ENCODE measurements at regions not wholly inside any gene's neighbourhood (a gene's known extent, or its start where the extent isn't known, plus 50 kb on each side); places are given as distances from the start of the nearest gene placed in this dataset.

- CTCF ChIA-PET: interaction anchor here (0.5 kb wide), 1 partner anchor 182 kb away, joined by 4 read pairs; no protein-coding TSS in a partner anchor
- no peak for TF ChIP-seq LEF1 (IDR thresholded peaks at IDR 0.05; ENCODE audit: borderline replicate concordance)
- no peak for TF ChIP-seq FOXM1 (IDR thresholded peaks at IDR 0.05; ENCODE audit: borderline replicate concordance)
- TF ChIP-seq TARDBP (IDR thresholded peaks at IDR 0.05): no peak
- TF ChIP-seq HDGF (IDR thresholded peaks at IDR 0.05; ENCODE audit: borderline replicate concordance): no peak
- TF ChIP-seq CTBP1 (IDR thresholded peaks at IDR 0.05; ENCODE audit: borderline replicate concordance): no peak
- TF ChIP-seq L3MBTL2 (conservative IDR thresholded peaks at IDR 0.05): no peak
- TF ChIP-seq SP1 (IDR thresholded peaks at IDR 0.05): no peak
- no peak for TF ChIP-seq PKNOX1 (IDR thresholded peaks at IDR 0.05)
- TF ChIP-seq ELF4 (IDR thresholded peaks at IDR 0.05): no peak
- TF ChIP-seq SUZ12 (IDR thresholded peaks at IDR 0.05): no peak
- no peak for TF ChIP-seq ARNT (IDR thresholded peaks at IDR 0.05)
- no peak for TF ChIP-seq BHLHE40 (IDR thresholded peaks at IDR 0.05; ENCODE audit: borderline replicate concordance)
- TF ChIP-seq FOXK2 (IDR thresholded peaks at IDR 0.05): no peak
- TF ChIP-seq FOXA1 (IDR thresholded peaks at IDR 0.05): no peak
- no peak for TF ChIP-seq NFRKB (IDR thresholded peaks at IDR 0.05)
- no peak for TF ChIP-seq ZNF384 (IDR thresholded peaks at IDR 0.05)
- POLR2A ChIA-PET: no interaction called here
- no peak for DNase-seq (ENCODE audit: extremely low spot score)
Measured at GRCh38 chr13:75936791-75937190, 300.7 kb downstream of the LMO7 start.

GRCh38 chr13:75935805-75936204 is 299.7 kb downstream of the LMO7 start:
- POLR2A ChIA-PET: no interaction called here
- no peak for TF ChIP-seq HDGF (IDR thresholded peaks at IDR 0.05; ENCODE audit: borderline replicate concordance)
- no peak for TF ChIP-seq FOXA1 (IDR thresholded peaks at IDR 0.05)
- no peak for DNase-seq (ENCODE audit: extremely low spot score)
- CTCF ChIA-PET: no interaction called here

GRCh38 chr13:75934889-75935288 is 298.8 kb downstream of the LMO7 start:
- ChIA-PET CTCF (interaction anchor here (2.7 kb wide), 1 partner anchor 58 kb away, joined by 6 read pairs; no protein-coding TSS in a partner anchor), POLR2A (no interaction called here)
- TF ChIP-seq SUZ12 (IDR thresholded peaks at IDR 0.05) (no peak), PKNOX1 (IDR thresholded peaks at IDR 0.05) (no peak), ZNF384 (IDR thresholded peaks at IDR 0.05) (no peak), FOXK2 (IDR thresholded peaks at IDR 0.05) (no peak), TARDBP (IDR thresholded peaks at IDR 0.05) (no peak), HDGF (IDR thresholded peaks at IDR 0.05; ENCODE audit: borderline replicate concordance) (no peak), L3MBTL2 (conservative IDR thresholded peaks at IDR 0.05) (no peak), ARNT (IDR thresholded peaks at IDR 0.05) (no peak), FOXA1 (IDR thresholded peaks at IDR 0.05) (no peak), LEF1 (IDR thresholded peaks at IDR 0.05; ENCODE audit: borderline replicate concordance) (no peak), ELF4 (IDR thresholded peaks at IDR 0.05) (no peak), FOXM1 (IDR thresholded peaks at IDR 0.05; ENCODE audit: borderline replicate concordance) (no peak), BHLHE40 (IDR thresholded peaks at IDR 0.05; ENCODE audit: borderline replicate concordance) (no peak), SP1 (IDR thresholded peaks at IDR 0.05) (no peak), NFRKB (IDR thresholded peaks at IDR 0.05) (no peak), CTBP1 (IDR thresholded peaks at IDR 0.05; ENCODE audit: borderline replicate concordance) (no peak)
- no peak for DNase-seq (ENCODE audit: extremely low spot score)

GRCh38 chr13:75932636-75933035 is 296.5 kb downstream of the LMO7 start:
- ChIA-PET CTCF (no interaction called here), POLR2A (no interaction called here)
- DNase-seq (ENCODE audit: extremely low spot score): no peak
- TF ChIP-seq ZNF384 (IDR thresholded peaks at IDR 0.05): no peak
- no peak for TF ChIP-seq SP1 (IDR thresholded peaks at IDR 0.05)
- no peak for TF ChIP-seq SUZ12 (IDR thresholded peaks at IDR 0.05)

GRCh38 chr13:75931116-75931515 is 295.0 kb downstream of the LMO7 start:
- ChIA-PET POLR2A (no interaction called here), CTCF (no interaction called here)
- no peak for TF ChIP-seq SP1 (IDR thresholded peaks at IDR 0.05)
- no peak for TF ChIP-seq ZNF384 (IDR thresholded peaks at IDR 0.05)
- no peak for TF ChIP-seq FOXM1 (IDR thresholded peaks at IDR 0.05; ENCODE audit: borderline replicate concordance)
- TF ChIP-seq BHLHE40 (IDR thresholded peaks at IDR 0.05; ENCODE audit: borderline replicate concordance): no peak
- TF ChIP-seq L3MBTL2 (conservative IDR thresholded peaks at IDR 0.05): no peak
- TF ChIP-seq HDGF (IDR thresholded peaks at IDR 0.05; ENCODE audit: borderline replicate concordance): no peak
- no peak for TF ChIP-seq LEF1 (IDR thresholded peaks at IDR 0.05; ENCODE audit: borderline replicate concordance)
- no peak for TF ChIP-seq SUZ12 (IDR thresholded peaks at IDR 0.05)
- no peak for TF ChIP-seq FOXA1 (IDR thresholded peaks at IDR 0.05)
- TF ChIP-seq ARNT (IDR thresholded peaks at IDR 0.05): no peak
- no peak for TF ChIP-seq NFRKB (IDR thresholded peaks at IDR 0.05)
- TF ChIP-seq CTBP1 (IDR thresholded peaks at IDR 0.05; ENCODE audit: borderline replicate concordance): no peak
- no peak for TF ChIP-seq PKNOX1 (IDR thresholded peaks at IDR 0.05)
- TF ChIP-seq ELF4 (IDR thresholded peaks at IDR 0.05): no peak
- no peak for DNase-seq (ENCODE audit: extremely low spot score)

GRCh38 chr13:75929076-75929475 is 292.9 kb downstream of the LMO7 start:
- POLR2A ChIA-PET: no interaction called here
- no peak for TF ChIP-seq SUZ12 (IDR thresholded peaks at IDR 0.05)
- no peak for TF ChIP-seq CTBP1 (IDR thresholded peaks at IDR 0.05; ENCODE audit: borderline replicate concordance)
- TF ChIP-seq TARDBP (IDR thresholded peaks at IDR 0.05): no peak
- no peak for TF ChIP-seq ZNF384 (IDR thresholded peaks at IDR 0.05)
- TF ChIP-seq ARNT (IDR thresholded peaks at IDR 0.05): no peak
- TF ChIP-seq FOXK2 (IDR thresholded peaks at IDR 0.05): no peak
- no peak for TF ChIP-seq L3MBTL2 (conservative IDR thresholded peaks at IDR 0.05)
- no peak for TF ChIP-seq SP1 (IDR thresholded peaks at IDR 0.05)
- TF ChIP-seq FOXA1 (IDR thresholded peaks at IDR 0.05): no peak
- TF ChIP-seq PKNOX1 (IDR thresholded peaks at IDR 0.05): no peak
- no peak for TF ChIP-seq ELF4 (IDR thresholded peaks at IDR 0.05)
- no peak for TF ChIP-seq HDGF (IDR thresholded peaks at IDR 0.05; ENCODE audit: borderline replicate concordance)
- no peak for TF ChIP-seq NFRKB (IDR thresholded peaks at IDR 0.05)
- TF ChIP-seq BHLHE40 (IDR thresholded peaks at IDR 0.05; ENCODE audit: borderline replicate concordance): no peak
- TF ChIP-seq FOXM1 (IDR thresholded peaks at IDR 0.05; ENCODE audit: borderline replicate concordance): no peak
- no peak for TF ChIP-seq LEF1 (IDR thresholded peaks at IDR 0.05; ENCODE audit: borderline replicate concordance)
- CTCF ChIA-PET: no interaction called here
- no peak for DNase-seq (ENCODE audit: extremely low spot score)

All from HEK293T (cell line).